WTC11 (cell line): ENCODE measurements at regions not wholly inside any gene's neighbourhood (a gene's known extent, or its start where the extent isn't known, plus 50 kb on each side); places are given as distances from the start of the nearest gene placed in this dataset.

ENCODE experiments used
- CBFB ChIP-seq: sonication (generic); formaldehyde crosslinking; IDR thresholded peaks from 2 replicates; pipeline ENCODE4 v1.8.1; 2022; ENCODE audit warnings: mild to moderate bottlenecking, low read depth, missing genetic modification reagents
- HMGA2 ChIP-seq: fragments of 250-450 bp; sonication (Bioruptor Pico); IDR thresholded peaks from 2 replicates; pipeline ENCODE4 v1.4.0; 2021; ENCODE audit warnings: mild to moderate bottlenecking, moderate library complexity
- SP1 ChIP-seq: sonication (generic); formaldehyde crosslinking; conservative IDR thresholded peaks from 2 replicates; pipeline ENCODE4 v1.8.1; 2022; ENCODE audit warnings: missing genetic modification reagents
- TCF7 ChIP-seq: sonication (generic); formaldehyde crosslinking; IDR thresholded peaks from 2 replicates; pipeline ENCODE4 v1.8.0; 2022; ENCODE audit warnings: mild to moderate bottlenecking, low read depth, missing genetic modification reagents, moderate library complexity
- TF ChIP-seq, protein P1 (sequence below): sonication (generic); formaldehyde crosslinking; IDR thresholded peaks from 2 replicates; pipeline ENCODE4 v1.8.1; 2023; ENCODE audit warnings: mild to moderate bottlenecking, missing genetic modification reagents, moderate library complexity
- TF ChIP-seq, protein P2 (sequence below): fragments of 200-600 bp; IDR thresholded peaks from 2 replicates; pipeline ENCODE4 v1.8.0; 2022; ENCODE audit warnings: antibody characterized with exemption
- TF ChIP-seq, protein P3 (sequence below): sonication (generic); formaldehyde crosslinking; IDR thresholded peaks from 2 replicates; pipeline ENCODE4 v1.8.1; 2022; ENCODE audit warnings: low read depth, mild to moderate bottlenecking, moderate library complexity, missing genetic modification reagents, borderline replicate concordance
- TF ChIP-seq, protein P4 (sequence below): sonication (generic); formaldehyde crosslinking; IDR thresholded peaks from 2 replicates; pipeline ENCODE4 v1.8.1; 2023; ENCODE audit warnings: mild to moderate bottlenecking, missing genetic modification reagents, moderate library complexity
- TF ChIP-seq, protein P5 (sequence below): fragments of 250-450 bp; sonication (Bioruptor Pico); IDR thresholded peaks from 2 replicates; pipeline ENCODE4 v1.9.0; 2021; ENCODE audit warnings: mild to moderate bottlenecking, borderline replicate concordance

DNA sequence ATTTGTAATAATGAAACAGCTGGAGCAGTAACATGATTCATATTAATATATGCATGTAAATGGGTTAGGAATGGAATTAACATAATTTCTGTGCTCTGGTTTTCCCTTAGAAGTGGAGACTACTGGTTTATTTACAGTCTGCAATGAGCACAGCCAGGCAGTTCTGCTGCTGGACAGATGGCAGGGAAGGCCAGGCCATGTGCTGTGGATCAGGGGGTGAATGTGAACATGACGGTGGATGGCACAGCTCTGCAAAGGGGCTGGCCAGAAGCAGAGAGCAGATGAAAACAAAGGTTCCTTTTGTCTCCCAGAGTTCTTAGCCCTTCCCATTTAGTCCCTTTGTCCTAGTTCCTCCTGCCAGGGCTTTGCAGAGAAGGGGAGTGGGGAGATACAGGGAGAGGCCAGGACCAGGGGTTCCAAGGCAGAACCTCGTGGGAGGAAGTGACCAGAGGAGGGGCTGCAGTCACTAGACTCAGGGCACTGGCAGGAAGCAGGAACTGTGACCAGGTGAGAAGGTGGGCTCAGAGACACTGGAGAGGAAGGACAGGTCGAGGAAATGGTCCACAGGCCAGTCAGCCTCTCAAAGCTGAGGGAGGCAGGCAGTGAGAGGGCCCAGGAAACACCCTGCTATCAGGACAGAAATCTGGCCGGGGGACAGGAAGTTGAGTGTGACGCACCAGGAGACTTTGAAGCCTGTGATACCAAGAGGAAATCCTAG, 112.9 kb upstream of the ATP8B1 start:
- TF ChIP-seq, protein P1, sequence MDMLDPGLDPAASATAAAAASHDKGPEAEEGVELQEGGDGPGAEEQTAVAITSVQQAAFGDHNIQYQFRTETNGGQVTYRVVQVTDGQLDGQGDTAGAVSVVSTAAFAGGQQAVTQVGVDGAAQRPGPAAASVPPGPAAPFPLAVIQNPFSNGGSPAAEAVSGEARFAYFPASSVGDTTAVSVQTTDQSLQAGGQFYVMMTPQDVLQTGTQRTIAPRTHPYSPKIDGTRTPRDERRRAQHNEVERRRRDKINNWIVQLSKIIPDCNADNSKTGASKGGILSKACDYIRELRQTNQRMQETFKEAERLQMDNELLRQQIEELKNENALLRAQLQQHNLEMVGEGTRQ (CRISPR knock-in tag) = no peak
- TF ChIP-seq, protein P2, sequence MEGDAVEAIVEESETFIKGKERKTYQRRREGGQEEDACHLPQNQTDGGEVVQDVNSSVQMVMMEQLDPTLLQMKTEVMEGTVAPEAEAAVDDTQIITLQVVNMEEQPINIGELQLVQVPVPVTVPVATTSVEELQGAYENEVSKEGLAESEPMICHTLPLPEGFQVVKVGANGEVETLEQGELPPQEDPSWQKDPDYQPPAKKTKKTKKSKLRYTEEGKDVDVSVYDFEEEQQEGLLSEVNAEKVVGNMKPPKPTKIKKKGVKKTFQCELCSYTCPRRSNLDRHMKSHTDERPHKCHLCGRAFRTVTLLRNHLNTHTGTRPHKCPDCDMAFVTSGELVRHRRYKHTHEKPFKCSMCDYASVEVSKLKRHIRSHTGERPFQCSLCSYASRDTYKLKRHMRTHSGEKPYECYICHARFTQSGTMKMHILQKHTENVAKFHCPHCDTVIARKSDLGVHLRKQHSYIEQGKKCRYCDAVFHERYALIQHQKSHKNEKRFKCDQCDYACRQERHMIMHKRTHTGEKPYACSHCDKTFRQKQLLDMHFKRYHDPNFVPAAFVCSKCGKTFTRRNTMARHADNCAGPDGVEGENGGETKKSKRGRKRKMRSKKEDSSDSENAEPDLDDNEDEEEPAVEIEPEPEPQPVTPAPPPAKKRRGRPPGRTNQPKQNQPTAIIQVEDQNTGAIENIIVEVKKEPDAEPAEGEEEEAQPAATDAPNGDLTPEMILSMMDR = no peak
- TF ChIP-seq, protein P3, sequence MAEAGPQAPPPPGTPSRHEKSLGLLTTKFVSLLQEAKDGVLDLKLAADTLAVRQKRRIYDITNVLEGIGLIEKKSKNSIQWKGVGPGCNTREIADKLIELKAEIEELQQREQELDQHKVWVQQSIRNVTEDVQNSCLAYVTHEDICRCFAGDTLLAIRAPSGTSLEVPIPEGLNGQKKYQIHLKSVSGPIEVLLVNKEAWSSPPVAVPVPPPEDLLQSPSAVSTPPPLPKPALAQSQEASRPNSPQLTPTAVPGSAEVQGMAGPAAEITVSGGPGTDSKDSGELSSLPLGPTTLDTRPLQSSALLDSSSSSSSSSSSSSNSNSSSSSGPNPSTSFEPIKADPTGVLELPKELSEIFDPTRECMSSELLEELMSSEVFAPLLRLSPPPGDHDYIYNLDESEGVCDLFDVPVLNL (CRISPR knock-in tag) = no peak
- TF ChIP-seq CBFB (CRISPR knock-in tag) = no peak
- TF ChIP-seq, protein P4, sequence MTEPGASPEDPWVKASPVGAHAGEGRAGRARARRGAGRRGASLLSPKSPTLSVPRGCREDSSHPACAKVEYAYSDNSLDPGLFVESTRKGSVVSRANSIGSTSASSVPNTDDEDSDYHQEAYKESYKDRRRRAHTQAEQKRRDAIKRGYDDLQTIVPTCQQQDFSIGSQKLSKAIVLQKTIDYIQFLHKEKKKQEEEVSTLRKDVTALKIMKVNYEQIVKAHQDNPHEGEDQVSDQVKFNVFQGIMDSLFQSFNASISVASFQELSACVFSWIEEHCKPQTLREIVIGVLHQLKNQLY (CRISPR knock-in tag) = no peak
- TF ChIP-seq TCF7 (CRISPR knock-in tag) = no peak
- TF ChIP-seq, protein P5, sequence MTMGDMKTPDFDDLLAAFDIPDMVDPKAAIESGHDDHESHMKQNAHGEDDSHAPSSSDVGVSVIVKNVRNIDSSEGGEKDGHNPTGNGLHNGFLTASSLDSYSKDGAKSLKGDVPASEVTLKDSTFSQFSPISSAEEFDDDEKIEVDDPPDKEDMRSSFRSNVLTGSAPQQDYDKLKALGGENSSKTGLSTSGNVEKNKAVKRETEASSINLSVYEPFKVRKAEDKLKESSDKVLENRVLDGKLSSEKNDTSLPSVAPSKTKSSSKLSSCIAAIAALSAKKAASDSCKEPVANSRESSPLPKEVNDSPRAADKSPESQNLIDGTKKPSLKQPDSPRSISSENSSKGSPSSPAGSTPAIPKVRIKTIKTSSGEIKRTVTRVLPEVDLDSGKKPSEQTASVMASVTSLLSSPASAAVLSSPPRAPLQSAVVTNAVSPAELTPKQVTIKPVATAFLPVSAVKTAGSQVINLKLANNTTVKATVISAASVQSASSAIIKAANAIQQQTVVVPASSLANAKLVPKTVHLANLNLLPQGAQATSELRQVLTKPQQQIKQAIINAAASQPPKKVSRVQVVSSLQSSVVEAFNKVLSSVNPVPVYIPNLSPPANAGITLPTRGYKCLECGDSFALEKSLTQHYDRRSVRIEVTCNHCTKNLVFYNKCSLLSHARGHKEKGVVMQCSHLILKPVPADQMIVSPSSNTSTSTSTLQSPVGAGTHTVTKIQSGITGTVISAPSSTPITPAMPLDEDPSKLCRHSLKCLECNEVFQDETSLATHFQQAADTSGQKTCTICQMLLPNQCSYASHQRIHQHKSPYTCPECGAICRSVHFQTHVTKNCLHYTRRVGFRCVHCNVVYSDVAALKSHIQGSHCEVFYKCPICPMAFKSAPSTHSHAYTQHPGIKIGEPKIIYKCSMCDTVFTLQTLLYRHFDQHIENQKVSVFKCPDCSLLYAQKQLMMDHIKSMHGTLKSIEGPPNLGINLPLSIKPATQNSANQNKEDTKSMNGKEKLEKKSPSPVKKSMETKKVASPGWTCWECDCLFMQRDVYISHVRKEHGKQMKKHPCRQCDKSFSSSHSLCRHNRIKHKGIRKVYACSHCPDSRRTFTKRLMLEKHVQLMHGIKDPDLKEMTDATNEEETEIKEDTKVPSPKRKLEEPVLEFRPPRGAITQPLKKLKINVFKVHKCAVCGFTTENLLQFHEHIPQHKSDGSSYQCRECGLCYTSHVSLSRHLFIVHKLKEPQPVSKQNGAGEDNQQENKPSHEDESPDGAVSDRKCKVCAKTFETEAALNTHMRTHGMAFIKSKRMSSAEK (CRISPR knock-in tag) = no peak
- no peak for TF ChIP-seq SP1 (CRISPR knock-in tag)
- no peak for TF ChIP-seq HMGA2 (CRISPR knock-in tag)
